ENCODE measurements at regions not wholly inside any gene's neighbourhood (a gene's known extent, or its start where the extent isn't known, plus 50 kb on each side); places are given as distances from the start of the nearest gene placed in this dataset.

- TF ChIP-seq, protein P1, sequence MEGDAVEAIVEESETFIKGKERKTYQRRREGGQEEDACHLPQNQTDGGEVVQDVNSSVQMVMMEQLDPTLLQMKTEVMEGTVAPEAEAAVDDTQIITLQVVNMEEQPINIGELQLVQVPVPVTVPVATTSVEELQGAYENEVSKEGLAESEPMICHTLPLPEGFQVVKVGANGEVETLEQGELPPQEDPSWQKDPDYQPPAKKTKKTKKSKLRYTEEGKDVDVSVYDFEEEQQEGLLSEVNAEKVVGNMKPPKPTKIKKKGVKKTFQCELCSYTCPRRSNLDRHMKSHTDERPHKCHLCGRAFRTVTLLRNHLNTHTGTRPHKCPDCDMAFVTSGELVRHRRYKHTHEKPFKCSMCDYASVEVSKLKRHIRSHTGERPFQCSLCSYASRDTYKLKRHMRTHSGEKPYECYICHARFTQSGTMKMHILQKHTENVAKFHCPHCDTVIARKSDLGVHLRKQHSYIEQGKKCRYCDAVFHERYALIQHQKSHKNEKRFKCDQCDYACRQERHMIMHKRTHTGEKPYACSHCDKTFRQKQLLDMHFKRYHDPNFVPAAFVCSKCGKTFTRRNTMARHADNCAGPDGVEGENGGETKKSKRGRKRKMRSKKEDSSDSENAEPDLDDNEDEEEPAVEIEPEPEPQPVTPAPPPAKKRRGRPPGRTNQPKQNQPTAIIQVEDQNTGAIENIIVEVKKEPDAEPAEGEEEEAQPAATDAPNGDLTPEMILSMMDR (IDR thresholded peaks at IDR 0.05), result no peak
- TF ChIP-seq POLR2A (IDR thresholded peaks at IDR 0.05), result no peak
Observed at GRCh38 chr4:128688033-128688721, 121.3 kb upstream of the JADE1 start.

Data from breast epithelium (tissue), 3 donors.